GM18502 (cell line): ENCODE measurements at regions not wholly inside any gene's neighbourhood (a gene's known extent, or its start where the extent isn't known, plus 50 kb on each side); places are given as distances from the start of the nearest gene placed in this dataset.
"Not testable (repeated sequence)": the region's sequence is repeated elsewhere in the genome, so short reads cannot be mapped to it uniquely, and the experiment has no call there.

ENCODE experiments used
- ATAC-seq: cut with Tn5 transposase; IDR thresholded peaks from one replicate; pipeline ENCODE4 v1.9.1; 2021; ENCODE audit warnings: mild to moderate bottlenecking; ENCODE audit not compliant: unreplicated experiment, poor library complexity

DNA sequence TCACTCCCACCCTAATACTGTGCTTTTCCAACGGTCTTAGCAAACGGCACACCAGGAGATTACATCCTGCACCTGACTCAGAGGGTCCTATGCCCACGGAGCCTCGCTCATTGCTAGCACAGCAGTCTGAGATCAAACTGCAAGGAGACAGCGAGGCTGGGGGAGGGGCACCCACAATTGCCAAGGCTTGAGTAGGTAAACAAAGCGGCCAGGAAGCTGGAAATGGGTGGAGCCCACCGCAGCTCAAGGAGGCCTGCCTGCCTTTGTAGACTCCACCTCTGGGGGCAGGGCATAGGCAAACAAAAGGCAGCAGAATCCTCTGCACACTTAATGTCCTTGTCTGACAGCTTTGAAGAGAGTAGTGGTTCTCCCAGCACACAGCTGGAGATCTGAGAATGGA is 450.2 kb downstream of the DIRAS2 start:
- ATAC-seq, result not testable (repeated sequence)

DNA sequence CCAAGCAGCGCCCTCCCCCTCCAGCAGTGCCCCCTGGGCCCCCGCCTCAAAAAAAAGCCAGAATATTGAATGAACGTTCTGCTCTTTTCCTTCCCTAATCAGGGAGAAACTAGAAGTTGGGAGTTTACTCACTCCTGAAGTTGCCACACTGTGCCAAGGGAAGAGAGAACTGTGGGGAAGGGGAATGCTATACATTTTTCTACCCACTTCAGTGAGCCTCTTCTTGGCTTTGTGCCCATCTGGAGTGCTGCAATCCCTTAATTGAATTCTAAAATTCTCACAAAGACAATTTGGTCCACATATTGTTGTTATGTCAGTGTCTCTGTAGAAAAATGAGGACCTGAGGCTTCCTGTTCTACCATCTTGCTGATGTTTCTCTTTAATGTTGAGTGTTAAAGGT is 443.7 kb downstream of the DIRAS2 start:
- no peak for ATAC-seq

- no peak for ATAC-seq
Observed at GRCh38 chr9:90201766-90202165, 440.9 kb downstream of the DIRAS2 start.

DNA sequence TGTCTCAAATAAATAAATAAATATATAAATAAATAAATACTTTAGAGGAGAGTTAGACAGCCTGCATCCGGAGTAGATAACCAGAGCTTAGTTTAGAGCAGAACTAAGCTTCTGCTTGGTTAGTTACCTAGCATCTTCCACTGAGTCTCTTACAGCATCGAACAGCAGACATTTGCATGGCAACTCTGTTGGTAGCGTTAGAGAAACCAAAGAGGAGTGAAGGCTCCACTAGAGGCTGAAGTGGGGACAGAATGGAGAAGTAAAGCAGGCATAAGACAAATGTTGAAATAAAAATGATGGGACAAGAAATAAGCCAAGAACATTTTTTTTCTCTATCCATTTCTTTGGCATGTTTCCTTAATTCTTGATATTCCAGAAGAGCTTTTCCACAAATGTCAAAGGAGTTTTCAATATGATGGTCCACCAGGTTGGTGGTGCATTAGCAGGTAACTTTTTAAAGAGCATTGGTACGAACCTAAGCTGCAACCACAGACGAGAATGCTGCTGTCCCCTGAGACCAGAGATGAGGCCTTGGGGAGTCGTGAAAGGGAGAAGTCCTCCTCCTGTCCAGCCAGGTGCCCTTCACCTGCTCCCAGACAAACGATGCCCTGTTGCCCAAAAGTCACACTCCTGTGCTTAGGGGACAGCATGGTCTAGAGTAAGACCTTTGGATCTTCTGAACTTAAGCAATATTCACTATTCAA is 438.3 kb downstream of the DIRAS2 start:
- ATAC-seq, result no peak

DNA sequence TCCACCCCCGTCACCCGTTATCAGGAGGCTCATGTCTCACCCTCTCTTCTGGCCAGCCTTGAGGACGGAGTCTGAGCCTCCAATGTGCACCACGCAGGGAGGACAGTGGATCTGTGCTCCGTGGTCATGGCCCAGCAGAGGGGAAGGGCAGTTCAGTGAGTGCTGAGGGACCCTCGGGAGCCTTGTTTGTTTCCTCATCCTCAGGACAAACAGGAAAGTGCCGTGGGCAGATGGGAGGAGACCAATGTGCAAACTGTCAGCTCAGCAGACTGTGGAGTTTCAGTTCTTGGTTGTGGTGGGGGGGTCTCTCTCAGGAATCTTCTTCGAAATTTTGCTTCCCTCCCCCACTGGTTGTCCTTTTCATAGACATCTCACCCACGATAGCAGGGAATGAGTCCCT is 429.6 kb downstream of the DIRAS2 start:
- not testable (repeated sequence) for ATAC-seq

GRCh38 chr9:90219548-90220118 is 423.0 kb downstream of the DIRAS2 start:
- no peak for ATAC-seq

- not testable (repeated sequence) for ATAC-seq
Observed at GRCh38 chr9:90221899-90222298, 420.7 kb downstream of the DIRAS2 start.

DNA sequence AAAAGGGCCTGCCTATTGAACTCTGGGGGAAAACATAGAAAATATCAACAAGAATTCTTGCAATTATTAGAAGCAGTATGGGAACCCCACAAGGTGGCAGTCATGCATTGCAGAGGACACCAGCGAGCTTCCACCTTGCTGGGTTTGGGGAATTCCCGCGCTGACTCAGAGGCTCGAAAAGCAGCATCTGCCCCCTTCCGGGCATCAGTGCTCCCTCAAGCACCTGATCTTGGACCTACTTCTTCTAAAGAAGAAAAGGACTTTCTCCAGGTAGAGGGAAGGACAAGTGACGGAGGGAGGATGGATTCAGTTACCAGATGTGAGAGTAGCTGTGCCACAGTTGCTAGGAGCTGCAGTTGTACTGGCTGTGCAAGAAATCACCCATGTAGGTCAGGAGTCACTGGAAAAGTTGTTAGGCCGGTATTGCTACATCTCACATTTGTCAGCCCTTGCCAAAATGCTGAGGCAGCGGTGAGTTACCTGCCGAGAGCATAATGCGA is 415.7 kb downstream of the DIRAS2 start:
- ATAC-seq, result not testable (repeated sequence)

DNA sequence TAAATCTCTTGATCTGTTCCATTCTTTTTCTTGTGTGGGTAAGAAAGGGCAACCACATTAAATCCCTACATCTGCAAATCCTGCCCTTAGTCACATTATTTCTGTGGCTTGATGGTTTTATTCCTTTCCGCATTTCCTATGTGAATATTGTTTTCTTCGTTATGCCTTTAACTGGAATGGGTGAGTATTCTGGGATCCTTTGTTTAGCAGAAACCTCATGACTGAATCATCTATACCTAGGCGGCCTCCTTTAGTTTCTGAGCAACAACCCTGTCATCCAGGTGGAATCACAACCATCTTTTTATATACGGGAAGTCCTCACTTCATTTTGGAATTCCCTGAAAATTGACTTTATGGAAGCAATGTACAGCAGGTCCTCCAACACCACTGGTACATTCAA is 409.5 kb downstream of the DIRAS2 start:
- not testable (repeated sequence) for ATAC-seq

DNA sequence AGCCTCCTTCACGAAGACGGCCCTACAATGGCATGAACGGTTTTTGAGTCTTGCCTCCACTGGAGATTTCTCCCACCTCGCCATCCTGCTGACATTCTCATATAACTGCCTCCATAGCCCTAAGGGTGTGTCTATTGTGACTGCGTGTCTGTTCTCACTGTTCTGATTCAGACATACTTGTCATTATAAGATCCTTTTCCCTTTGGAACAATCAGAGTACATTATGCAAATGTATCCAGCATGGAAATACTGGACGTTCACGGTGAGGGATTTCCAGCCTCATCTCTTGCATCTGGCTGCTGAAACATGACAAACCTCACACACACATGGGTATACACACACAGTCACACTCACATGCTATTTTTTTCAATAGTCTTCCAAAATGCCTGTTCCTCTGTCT is 402.1 kb downstream of the DIRAS2 start:
- no peak for ATAC-seq

DNA sequence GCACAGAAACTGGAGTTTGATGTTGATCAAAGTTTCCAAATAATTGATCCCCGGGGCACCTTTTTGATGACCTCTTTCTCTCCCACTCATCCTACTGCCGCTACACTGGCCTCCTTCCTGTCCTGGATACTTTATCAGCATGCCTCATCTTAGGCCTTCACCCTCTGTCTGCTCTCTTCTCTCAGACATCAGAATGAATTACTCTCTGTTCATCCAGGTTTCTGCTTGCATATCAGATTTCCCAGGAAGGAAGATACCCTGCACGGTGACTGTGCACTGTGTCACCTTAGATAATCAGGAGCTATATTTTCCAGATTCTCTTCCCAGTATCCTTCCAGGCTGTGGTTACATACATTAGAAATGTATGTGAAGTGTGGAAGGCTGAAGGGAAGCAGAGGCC is 397.0 kb downstream of the DIRAS2 start:
- no peak for ATAC-seq

GRCh38 chr9:90249094-90249493 is 393.5 kb downstream of the DIRAS2 start:
- ATAC-seq, result no peak

GRCh38 chr9:90251316-90251715 is 391.3 kb downstream of the DIRAS2 start:
- ATAC-seq, result no peak

DNA sequence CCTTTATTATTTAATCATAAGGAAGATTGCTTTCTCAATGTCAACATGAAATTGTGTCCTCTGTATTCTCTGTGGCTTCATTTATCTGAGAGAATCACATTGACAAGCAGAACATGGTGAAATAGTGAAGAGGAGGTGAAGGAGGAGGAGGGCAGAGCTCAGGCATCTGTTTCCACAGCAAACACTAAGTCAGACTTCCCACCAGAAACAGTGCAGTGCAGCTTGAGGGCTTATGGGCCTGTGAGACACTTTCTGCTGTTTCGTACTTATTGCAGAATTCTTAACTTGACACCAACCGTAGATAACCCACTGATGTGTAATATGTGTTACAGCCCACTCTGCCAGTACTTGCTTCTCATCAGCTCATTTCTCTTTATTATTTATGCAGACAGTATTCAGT is 386.3 kb downstream of the DIRAS2 start:
- ATAC-seq, result no peak

DNA sequence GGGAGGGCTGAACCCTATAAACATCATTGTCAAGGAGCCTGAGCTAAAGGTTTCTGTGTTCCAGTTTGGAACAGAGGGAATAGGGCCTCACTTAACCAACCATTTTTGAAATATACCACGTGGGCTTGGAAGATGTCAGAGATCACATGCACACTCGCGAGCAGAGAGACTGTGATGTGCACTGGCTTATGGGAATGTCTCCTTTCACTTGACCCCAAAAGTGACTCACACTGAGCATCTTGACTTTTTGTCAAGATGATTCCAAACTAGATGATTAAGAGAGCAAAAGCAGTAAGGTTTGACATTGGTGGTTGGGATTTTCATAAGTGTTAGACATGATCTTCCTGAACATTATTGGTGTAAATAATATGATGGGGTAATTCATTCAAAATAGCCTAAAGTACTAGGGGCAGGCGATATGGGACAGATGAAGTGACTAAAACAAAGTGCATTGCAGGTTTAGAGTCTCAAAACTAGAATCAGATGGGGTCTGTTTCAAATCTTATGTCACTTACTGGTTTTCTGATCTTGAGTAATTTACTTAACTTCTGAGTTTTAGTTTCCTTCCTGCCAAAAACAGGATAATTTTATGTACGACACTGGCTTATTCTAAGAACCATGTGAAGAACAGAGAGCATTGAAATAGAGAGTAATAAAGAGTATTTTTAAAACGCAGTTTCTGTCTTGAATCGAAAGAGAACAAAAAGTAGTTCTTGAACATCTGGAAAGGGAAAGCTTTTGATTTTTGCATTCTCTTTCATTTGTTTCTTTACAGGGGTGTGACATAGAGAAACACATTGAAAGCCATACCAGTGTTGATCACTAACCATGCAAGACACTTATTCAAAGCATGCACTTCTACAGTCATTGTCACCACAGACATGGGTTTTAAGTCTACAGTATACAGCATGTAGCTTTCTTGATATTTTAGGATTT is 383.0 kb downstream of the DIRAS2 start:
- ATAC-seq, result no peak

GRCh38 chr9:90261698-90262097 is 380.9 kb downstream of the DIRAS2 start:
- ATAC-seq, result no peak

DNA sequence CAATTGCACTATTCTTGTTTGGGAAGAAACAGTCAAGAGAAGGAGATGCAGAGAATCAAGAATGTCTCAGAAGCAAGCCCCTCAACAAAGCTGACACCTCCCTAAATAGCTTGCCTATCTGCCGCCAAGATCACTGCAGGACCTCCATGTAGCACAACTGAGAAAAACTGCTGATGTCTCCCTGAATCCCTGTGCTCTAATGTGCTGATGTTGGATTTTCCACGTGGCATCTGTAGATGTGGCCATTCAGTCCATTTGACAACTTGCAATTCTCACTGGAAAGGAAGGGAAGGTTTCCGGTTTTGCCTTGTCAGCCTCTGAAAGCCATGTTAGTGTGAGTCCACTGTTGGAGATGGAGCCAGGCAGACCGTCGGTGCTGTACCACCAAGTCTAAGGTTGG is 374.0 kb downstream of the DIRAS2 start:
- ATAC-seq, result no peak

- no peak for ATAC-seq
Observed at GRCh38 chr9:90271707-90272106, 370.9 kb downstream of the DIRAS2 start.

DNA sequence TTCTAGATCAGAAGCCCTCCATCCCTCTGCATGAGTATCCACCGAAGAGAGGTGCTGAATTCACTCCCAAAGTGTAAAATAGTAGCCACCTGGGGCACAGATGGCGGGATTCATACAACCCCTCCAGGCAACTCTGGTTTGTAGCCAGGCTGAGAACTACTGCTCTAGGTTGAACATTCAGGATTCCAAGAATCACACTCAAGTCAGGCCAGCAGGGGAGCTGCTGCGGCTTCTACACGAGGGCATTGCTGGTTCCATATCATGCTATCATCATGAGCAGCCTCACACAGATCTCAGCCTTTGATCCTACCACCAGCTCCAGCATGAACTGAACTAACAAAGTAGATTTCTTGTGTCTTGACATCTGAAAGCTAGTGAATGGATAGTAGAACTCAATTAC is 367.9 kb downstream of the DIRAS2 start:
- no peak for ATAC-seq

- ATAC-seq, result no peak
Observed at GRCh38 chr9:90285946-90286345, 356.7 kb downstream of the DIRAS2 start.
